Neural cell (in vitro differentiated cells): ENCODE measurements at regions not wholly inside any gene's neighbourhood (a gene's known extent, or its start where the extent isn't known, plus 50 kb on each side); places are given as distances from the start of the nearest gene placed in this dataset.

Experiments used
- H2AFZ ChIP-seq: fragments of 200-600, 300-800 bp; sonication (generic), shearing (Covaris generic); 2 replicates; pipeline ENCODE4 v1.6.0; 2014; ENCODE audit warnings: low read depth, mild to moderate bottlenecking, antibody characterized with exemption, low read length, moderate library complexity
- H3F3A ChIP-seq: fragments of 200-600 bp; shearing (Covaris generic); 2 replicates; pipeline ENCODE4 v1.6.1; 2016; ENCODE audit warnings: mild to moderate bottlenecking, moderate library complexity, mixed read lengths, antibody characterized with exemption, low read length; ENCODE audit not compliant: insufficient read depth, poor library complexity, severe bottlenecking
- H3K27ac ChIP-seq: fragments of 200-600, 300-800 bp; sonication (generic), shearing (Covaris generic); 2 replicates; pipeline ENCODE4 v1.5.1; 2014; ENCODE audit warnings: mild to moderate bottlenecking, low read length, moderate library complexity
- H3K27me3 ChIP-seq: fragments of 300-800, 200-600 bp; sonication (generic), shearing (Covaris generic); 2 replicates; pipeline ENCODE4 v1.6.0; 2014; ENCODE audit warnings: mild to moderate bottlenecking, low read depth, low read length, moderate library complexity; ENCODE audit not compliant: insufficient read depth
- H3K36me3 ChIP-seq: fragments of 300-800, 200-600 bp; sonication (generic), shearing (Covaris generic); 2 replicates; pipeline ENCODE4 v1.5.1; 2014; ENCODE audit warnings: mild to moderate bottlenecking, antibody characterized with exemption, low read length, moderate library complexity; ENCODE audit not compliant: insufficient read depth
- H3K4me2 ChIP-seq: fragments of 300-800, 200-600 bp; sonication (generic), shearing (Covaris generic); 2 replicates; pipeline ENCODE4 v1.6.0; 2014; ENCODE audit warnings: mild to moderate bottlenecking, low read length
- H3K4me3 ChIP-seq: fragments of 300-800, 200-600 bp; sonication (generic), shearing (Covaris generic); 2 replicates; pipeline ENCODE4 v1.5.1; 2014; ENCODE audit warnings: mild to moderate bottlenecking, low read length, moderate library complexity
- H3K79me2 ChIP-seq: fragments of 200-600 bp; shearing (Covaris generic); replicated peaks from 2 replicates; pipeline ENCODE4 v1.6.0; 2014; ENCODE audit warnings: mild to moderate bottlenecking, low read length, moderate library complexity; ENCODE audit not compliant: insufficient read depth
- H3K9ac ChIP-seq: fragments of 300-800, 200-600 bp; sonication (generic), shearing (Covaris generic); 2 replicates; pipeline ENCODE4 v1.6.1; 2016; ENCODE audit warnings: mild to moderate bottlenecking, low read length, mixed read lengths
- H3K9me2 ChIP-seq: fragments of 200-600 bp; shearing (Covaris generic); 2 replicates; pipeline ENCODE4 v1.6.1; 2016; ENCODE audit warnings: mild to moderate bottlenecking, low read length, mixed read lengths; ENCODE audit not compliant: insufficient read depth
- H3K9me3 ChIP-seq: fragments of 200-600, 300-800 bp; sonication (generic), shearing (Covaris generic); 2 replicates; pipeline ENCODE4 v1.6.1; 2016; ENCODE audit warnings: mild to moderate bottlenecking, mixed run types, low read length, moderate library complexity, mixed read lengths
- H4K20me1 ChIP-seq: fragments of 200-600 bp; shearing (Covaris generic); 2 replicates; pipeline ENCODE4 v1.6.1; 2016; ENCODE audit warnings: mild to moderate bottlenecking, mixed run types; ENCODE audit not compliant: insufficient read depth
- CTCF ChIP-seq: fragments of 450-650 bp; IDR thresholded peaks from 2 replicates; pipeline ENCODE4 v1.5.1; 2014; ENCODE audit warnings: antibody characterized with exemption, mild to moderate bottlenecking, moderate library complexity; ENCODE audit not compliant: poor library complexity, severe bottlenecking
- EZH2 ChIP-seq: fragments of 200-600, 300-800 bp; shearing (Covaris generic), sonication (generic); IDR thresholded peaks from 2 replicates; pipeline ENCODE4 v1.6.1; 2014; ENCODE audit warnings: antibody characterized with exemption, low read length, borderline replicate concordance, mild to moderate bottlenecking; ENCODE audit not compliant: insufficient read depth, poor library complexity, severe bottlenecking
- MXI1 ChIP-seq: fragments of 450-650 bp; conservative IDR thresholded peaks from 2 replicates; pipeline ENCODE4 v1.6.1; 2014; ENCODE audit warnings: antibody characterized with exemption, mild to moderate bottlenecking; ENCODE audit not compliant: poor library complexity, severe bottlenecking
- POLR2AphosphoS5 ChIP-seq: IDR thresholded peaks from 2 replicates; pipeline ENCODE4 v1.6.1; 2012
- RAD21 ChIP-seq: fragments of 450-650 bp; conservative IDR thresholded peaks from 2 replicates; pipeline ENCODE4 v1.6.1; 2014; ENCODE audit warnings: antibody characterized with exemption, mild to moderate bottlenecking, moderate library complexity
- SMC3 ChIP-seq: fragments of 450-650 bp; conservative IDR thresholded peaks from 2 replicates; pipeline ENCODE4 v1.6.1; 2014; ENCODE audit warnings: antibody characterized with exemption, mild to moderate bottlenecking, moderate library complexity; ENCODE audit not compliant: poor library complexity
- TAF1 ChIP-seq: IDR thresholded peaks from 2 replicates; pipeline ENCODE4 v1.6.1; 2012; ENCODE audit warnings: low read depth
- TF ChIP-seq, protein P1 (sequence below): IDR thresholded peaks from 2 replicates; pipeline ENCODE4 v1.6.1; 2012; ENCODE audit warnings: borderline replicate concordance

DNA sequence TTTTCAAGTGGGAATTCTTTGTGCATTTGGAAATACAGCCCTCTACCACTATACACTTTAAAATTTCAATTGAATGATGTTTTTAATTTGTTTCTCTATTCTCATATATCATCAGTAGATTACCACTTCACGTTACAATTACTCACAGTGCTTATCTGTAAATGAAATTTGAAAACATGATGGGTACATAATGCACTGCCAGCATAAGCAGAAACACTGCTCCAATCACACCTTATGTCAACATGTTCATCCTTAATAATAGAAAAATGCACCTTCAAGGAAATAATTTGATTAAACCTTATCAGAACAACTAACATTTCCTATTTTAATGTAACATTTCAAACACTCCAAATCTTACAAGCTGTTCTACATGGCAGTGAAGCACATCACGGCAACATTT lies 718.4 kb downstream of the GBE1 start:
- no peaks in the 10 kb centered on the region for H4K20me1 ChIP-seq
- H3K9ac ChIP-seq: no peak overlapping the region
- TF ChIP-seq RAD21 (no peak), CTCF (no peak), MXI1 (no peak), EZH2 (no peak), TAF1 (no peak), POLR2AphosphoS5 (no peak)
- no peak overlapping the region for H3K4me2 ChIP-seq
- no peaks in the 10 kb centered on the region for H3K36me3 ChIP-seq
- no peak overlapping the region for H2AFZ ChIP-seq
- no peak overlapping the region for H3K27ac ChIP-seq
- no peak overlapping the region for H3K4me3 ChIP-seq
- H3K27me3 ChIP-seq: no peaks in the 10 kb centered on the region
- no peaks in the 10 kb centered on the region for H3K9me3 ChIP-seq
- H3K79me2 ChIP-seq: no peaks in the 10 kb centered on the region
- no peaks in the 10 kb centered on the region for H3K9me2 ChIP-seq
- no peaks in the 10 kb centered on the region for H3F3A ChIP-seq

DNA sequence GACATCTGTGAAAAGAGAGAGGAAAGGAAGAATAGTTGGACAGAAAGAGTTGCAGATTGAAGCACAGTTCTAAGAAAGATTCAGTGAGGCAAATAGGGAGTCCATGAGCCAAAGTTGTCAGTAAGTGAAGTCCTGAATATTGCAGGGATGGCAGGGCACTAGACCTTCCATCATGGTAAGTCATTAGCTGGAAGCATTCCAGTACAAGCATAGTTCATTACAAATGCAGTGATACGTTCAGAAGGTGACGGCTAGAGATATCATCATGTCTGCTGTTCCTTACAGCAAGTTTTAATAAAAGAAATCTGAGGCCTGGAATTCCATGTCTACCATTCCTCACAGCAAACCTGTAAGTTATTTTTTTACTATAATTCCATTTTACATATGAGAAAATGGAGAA lies 720.1 kb downstream of the GBE1 start:
- Histone ChIP-seq H3K9me3 (no peaks in the 10 kb centered on the region), H3K9ac (no peak overlapping the region), H3K36me3 (no peaks in the 10 kb centered on the region), H2AFZ (no peak overlapping the region), H3K4me3 (no peak overlapping the region), H3K4me2 (no peak overlapping the region), H3K27me3 (no peaks in the 10 kb centered on the region), H3K27ac (no peak overlapping the region), H3F3A (no peaks in the 10 kb centered on the region), H3K9me2 (no peaks in the 10 kb centered on the region), H4K20me1 (no peaks in the 10 kb centered on the region), H3K79me2 (no peaks in the 10 kb centered on the region)
- TF ChIP-seq CTCF (no peak), SMC3 (no peak), POLR2AphosphoS5 (no peak), MXI1 (no peak), TAF1 (no peak), EZH2 (no peak)

GRCh38 chr3:81040107-81040506 lies 721.3 kb downstream of the GBE1 start:
- H3K9me2 ChIP-seq: no peaks in the 10 kb centered on the region
- no peaks in the 10 kb centered on the region for H3F3A ChIP-seq
- no peak overlapping the region for H2AFZ ChIP-seq
- no peak overlapping the region for H3K4me3 ChIP-seq
- H3K36me3 ChIP-seq: no peaks in the 10 kb centered on the region
- H3K9ac ChIP-seq: no peak overlapping the region
- no peak overlapping the region for H3K27ac ChIP-seq
- H3K79me2 ChIP-seq: no peaks in the 10 kb centered on the region
- no peaks in the 10 kb centered on the region for H3K9me3 ChIP-seq
- no peaks in the 10 kb centered on the region for H3K27me3 ChIP-seq
- H3K4me2 ChIP-seq: no peak overlapping the region
- TF ChIP-seq, protein P1, sequence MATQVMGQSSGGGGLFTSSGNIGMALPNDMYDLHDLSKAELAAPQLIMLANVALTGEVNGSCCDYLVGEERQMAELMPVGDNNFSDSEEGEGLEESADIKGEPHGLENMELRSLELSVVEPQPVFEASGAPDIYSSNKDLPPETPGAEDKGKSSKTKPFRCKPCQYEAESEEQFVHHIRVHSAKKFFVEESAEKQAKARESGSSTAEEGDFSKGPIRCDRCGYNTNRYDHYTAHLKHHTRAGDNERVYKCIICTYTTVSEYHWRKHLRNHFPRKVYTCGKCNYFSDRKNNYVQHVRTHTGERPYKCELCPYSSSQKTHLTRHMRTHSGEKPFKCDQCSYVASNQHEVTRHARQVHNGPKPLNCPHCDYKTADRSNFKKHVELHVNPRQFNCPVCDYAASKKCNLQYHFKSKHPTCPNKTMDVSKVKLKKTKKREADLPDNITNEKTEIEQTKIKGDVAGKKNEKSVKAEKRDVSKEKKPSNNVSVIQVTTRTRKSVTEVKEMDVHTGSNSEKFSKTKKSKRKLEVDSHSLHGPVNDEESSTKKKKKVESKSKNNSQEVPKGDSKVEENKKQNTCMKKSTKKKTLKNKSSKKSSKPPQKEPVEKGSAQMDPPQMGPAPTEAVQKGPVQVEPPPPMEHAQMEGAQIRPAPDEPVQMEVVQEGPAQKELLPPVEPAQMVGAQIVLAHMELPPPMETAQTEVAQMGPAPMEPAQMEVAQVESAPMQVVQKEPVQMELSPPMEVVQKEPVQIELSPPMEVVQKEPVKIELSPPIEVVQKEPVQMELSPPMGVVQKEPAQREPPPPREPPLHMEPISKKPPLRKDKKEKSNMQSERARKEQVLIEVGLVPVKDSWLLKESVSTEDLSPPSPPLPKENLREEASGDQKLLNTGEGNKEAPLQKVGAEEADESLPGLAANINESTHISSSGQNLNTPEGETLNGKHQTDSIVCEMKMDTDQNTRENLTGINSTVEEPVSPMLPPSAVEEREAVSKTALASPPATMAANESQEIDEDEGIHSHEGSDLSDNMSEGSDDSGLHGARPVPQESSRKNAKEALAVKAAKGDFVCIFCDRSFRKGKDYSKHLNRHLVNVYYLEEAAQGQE: no peak
- H4K20me1 ChIP-seq: no peaks in the 10 kb centered on the region
